ENCODE measurements at regions not wholly inside any gene's neighbourhood (a gene's known extent, or its start where the extent isn't known, plus 50 kb on each side); places are given as distances from the start of the nearest gene placed in this dataset.

GRCh38 chr10:131676800-131677421 is 223.9 kb upstream of the PPP2R2D start:
- no peak for DNase-seq

- no peak for DNase-seq
These were observed 223.1 kb upstream of the PPP2R2D start for GRCh38 chr10:131677671-131678070.

GRCh38 chr10:131678171-131678570 is 222.6 kb upstream of the PPP2R2D start:
- DNase-seq: no peak

GRCh38 chr10:131678613-131679012 is 222.2 kb upstream of the PPP2R2D start:
- DNase-seq: no peak

- DNase-seq: no peak
These were observed 220.9 kb upstream of the PPP2R2D start for GRCh38 chr10:131679926-131680325.

GRCh38 chr10:131681122-131681521 is 219.7 kb upstream of the PPP2R2D start:
- DNase-seq: no peak

GRCh38 chr10:131681656-131682055 is 219.2 kb upstream of the PPP2R2D start:
- DNase-seq: no peak

GRCh38 chr10:131682271-131682962 is 218.4 kb upstream of the PPP2R2D start:
- DNase-seq: no peak

- DNase-seq: no peak
These were observed 217.4 kb upstream of the PPP2R2D start for GRCh38 chr10:131683281-131683861.

GRCh38 chr10:131683941-131684340 is 216.9 kb upstream of the PPP2R2D start:
- DNase-seq: no peak

GRCh38 chr10:131685007-131685406 is 215.8 kb upstream of the PPP2R2D start:
- no peak for DNase-seq

GRCh38 chr10:131685576-131685975 is 215.2 kb upstream of the PPP2R2D start:
- DNase-seq: no peak

GRCh38 chr10:131686781-131687420 is 213.9 kb upstream of the PPP2R2D start:
- DNase-seq: no peak

GRCh38 chr10:131688304-131688703 is 212.5 kb upstream of the PPP2R2D start:
- DNase-seq: no peak

- no peak for DNase-seq
These were observed 211.8 kb upstream of the PPP2R2D start for GRCh38 chr10:131689016-131689415.

GRCh38 chr10:131689486-131689885 is 211.3 kb upstream of the PPP2R2D start:
- DNase-seq: no peak

GRCh38 chr10:131689954-131690757 is 210.7 kb upstream of the PPP2R2D start:
- no peak for DNase-seq

- no peak for DNase-seq
These were observed 210.0 kb upstream of the PPP2R2D start for GRCh38 chr10:131690805-131691239.

GRCh38 chr10:131691481-131692090 is 209.2 kb upstream of the PPP2R2D start:
- no peak for DNase-seq

- no peak for DNase-seq
These were observed 208.6 kb upstream of the PPP2R2D start for GRCh38 chr10:131692176-131692575.

- no peak for DNase-seq
These were observed 208.0 kb upstream of the PPP2R2D start for GRCh38 chr10:131692686-131693334.

- no peak for DNase-seq
These were observed 207.0 kb upstream of the PPP2R2D start for GRCh38 chr10:131693766-131694165.
